CD4-positive, CD25-positive, alpha-beta regulatory T cell (primary cell): ENCODE measurements at regions not wholly inside any gene's neighbourhood (a gene's known extent, or its start where the extent isn't known, plus 50 kb on each side); places are given as distances from the start of the nearest gene placed in this dataset.
A peak's percentile ranks its signal among the peaks of the same experiment; 100 is the strongest.

Source experiments
- ATAC-seq, 2 donors: fragments of 150-1000 bp; cut with Tn5 transposase; one replicate each; pipeline ENCODE4 v1.10.0; 2021; ENCODE audit warnings: low read depth in 2 of 2, moderate number of reproducible peaks in 2 of 2, moderate library complexity in 1 of 2
- DNase-seq, 3 donors: peaks; one replicate each; pipeline versions ENCODE4 v3.0.0 to v3.0.0-alpha.2; 2012 to 2022; ENCODE audit warnings: mixed read lengths in 1 of 3
- H3K27ac ChIP-seq: one replicate; pipeline ENCODE4 v1.7.0; 2013; ENCODE audit warnings: mild to moderate bottlenecking, low read length; ENCODE audit not compliant: insufficient read depth, poor library complexity, severe bottlenecking
- H3K27me3 ChIP-seq: one replicate; pipeline ENCODE4 v1.7.0; 2013; ENCODE audit warnings: low read length; ENCODE audit not compliant: control insufficient read depth, insufficient read depth
- H3K36me3 ChIP-seq: one replicate; pipeline ENCODE4 v1.7.0; 2013; ENCODE audit warnings: mild to moderate bottlenecking, low read length, moderate library complexity; ENCODE audit not compliant: control insufficient read depth, insufficient read depth
- H3K4me1 ChIP-seq: 2 replicates; pipeline ENCODE4 v1.7.0; 2013; ENCODE audit warnings: mild to moderate bottlenecking, low read length; ENCODE audit not compliant: insufficient read depth, control insufficient read depth, poor library complexity, severe bottlenecking
- H3K4me3 ChIP-seq: one replicate; pipeline ENCODE4 v1.7.0; 2013; ENCODE audit warnings: low read depth, mild to moderate bottlenecking, low read length, moderate library complexity
- H3K9me3 ChIP-seq, 2 experiments: 1 replicate in 1 of 2; 2 replicates in 1 of 2; pipeline ENCODE4 v1.7.0; 2013; ENCODE audit warnings: low read length in 2 of 2, mild to moderate bottlenecking in 1 of 2, moderate library complexity in 1 of 2; ENCODE audit not compliant: control insufficient read depth in 2 of 2
- H3K27ac Mint-ChIP-seq, 3 donors: one replicate each; pipeline ENCODE4 v1.8.0; 2020 to 2022; ENCODE audit warnings: mild to moderate bottlenecking in 3 of 3, mixed read lengths in 3 of 3, moderate library complexity in 2 of 3
- H3K27me3 Mint-ChIP-seq: one replicate; pipeline ENCODE4 v1.8.0; 2022; ENCODE audit warnings: mild to moderate bottlenecking, mixed read lengths
- H3K36me3 Mint-ChIP-seq: one replicate; pipeline ENCODE4 v1.8.0; 2020; ENCODE audit warnings: mixed read lengths
- H3K4me1 Mint-ChIP-seq, 4 donors: one replicate each; pipeline ENCODE4 v1.8.0; 2020 to 2022; ENCODE audit warnings: mixed read lengths in 4 of 4, mild to moderate bottlenecking in 1 of 4
- H3K4me3 Mint-ChIP-seq, 4 donors: one replicate each; pipeline ENCODE4 v1.8.0; 2020 to 2022; ENCODE audit warnings: mild to moderate bottlenecking in 4 of 4, mixed read lengths in 4 of 4, moderate library complexity in 3 of 4
- H3K9me3 Mint-ChIP-seq, 7 donors: one replicate each; pipeline ENCODE4 v1.8.0; 2020 to 2022; ENCODE audit warnings: mixed read lengths in 7 of 7, mild to moderate bottlenecking in 3 of 7, moderate library complexity in 2 of 7

- H3K36me3 Mint-ChIP-seq: no peaks in the 10 kb centered on the region
- Histone ChIP-seq H3K27ac (no peak overlapping the region), H3K36me3 (no peaks in the 10 kb centered on the region), H3K4me3 (no peak overlapping the region), H3K27me3 (peaks cover 3% of the 10 kb centered on the region), H3K4me1 (no peaks in the 10 kb centered on the region), H3K9me3 (no peaks in the 10 kb centered on the region)
- peak overlapping the region in 1 of 4 donors; percentile 11 for H3K4me3 Mint-ChIP-seq
- ATAC-seq: no peak
- H3K27ac Mint-ChIP-seq: no peak overlapping the region
- no peaks in the 10 kb centered on the region for H3K9me3 Mint-ChIP-seq
- peaks cover 29% of the 10 kb centered on the region for H3K27me3 Mint-ChIP-seq
- DNase-seq: no peak
- H3K4me1 Mint-ChIP-seq: peaks cover 0 to 8% (median 2%) of the 10 kb centered on the region in 4 donors
Measured at GRCh38 chr3:14303336-14304100, 98.9 kb upstream of the SLC6A6 start.

GRCh38 chr3:14304101-14305045, 98.0 kb upstream of the SLC6A6 start:
- Mint-ChIP-seq H3K9me3 (no peaks in the 10 kb centered on the region), H3K27ac (no peak overlapping the region), H3K4me3 (no peak overlapping the region), H3K36me3 (no peaks in the 10 kb centered on the region), H3K4me1 (peaks cover 0 to 8% (median 2%) of the 10 kb centered on the region in 4 donors), H3K27me3 (peaks cover 29% of the 10 kb centered on the region)
- no peak for ATAC-seq
- H3K9me3 ChIP-seq: no peaks in the 10 kb centered on the region
- DNase-seq: no peak
- H3K36me3 ChIP-seq: no peaks in the 10 kb centered on the region
- H3K27ac ChIP-seq: no peak overlapping the region
- H3K4me1 ChIP-seq: no peaks in the 10 kb centered on the region
- H3K4me3 ChIP-seq: no peak overlapping the region
- peaks cover 3% of the 10 kb centered on the region for H3K27me3 ChIP-seq

- H3K27me3 ChIP-seq: peaks cover 3% of the 10 kb centered on the region
- peaks cover 0 to 8% (median 2%) of the 10 kb centered on the region in 4 donors for H3K4me1 Mint-ChIP-seq
- no peak overlapping the region for H3K27ac Mint-ChIP-seq
- H3K4me3 ChIP-seq: no peak overlapping the region
- H3K27ac ChIP-seq: no peak overlapping the region
- DNase-seq (no peak), ATAC-seq (no peak)
- H3K36me3 ChIP-seq: no peaks in the 10 kb centered on the region
- H3K4me1 ChIP-seq: no peaks in the 10 kb centered on the region
- H3K27me3 Mint-ChIP-seq: peaks cover 33% of the 10 kb centered on the region
- H3K36me3 Mint-ChIP-seq: no peaks in the 10 kb centered on the region
- peaks cover 0 to 2% (median 0%) of the 10 kb centered on the region in 7 donors for H3K9me3 Mint-ChIP-seq
- H3K9me3 ChIP-seq: no peaks in the 10 kb centered on the region
- H3K4me3 Mint-ChIP-seq: no peak overlapping the region
Measured at GRCh38 chr3:14305324-14305723, 97.1 kb upstream of the SLC6A6 start.

DNA sequence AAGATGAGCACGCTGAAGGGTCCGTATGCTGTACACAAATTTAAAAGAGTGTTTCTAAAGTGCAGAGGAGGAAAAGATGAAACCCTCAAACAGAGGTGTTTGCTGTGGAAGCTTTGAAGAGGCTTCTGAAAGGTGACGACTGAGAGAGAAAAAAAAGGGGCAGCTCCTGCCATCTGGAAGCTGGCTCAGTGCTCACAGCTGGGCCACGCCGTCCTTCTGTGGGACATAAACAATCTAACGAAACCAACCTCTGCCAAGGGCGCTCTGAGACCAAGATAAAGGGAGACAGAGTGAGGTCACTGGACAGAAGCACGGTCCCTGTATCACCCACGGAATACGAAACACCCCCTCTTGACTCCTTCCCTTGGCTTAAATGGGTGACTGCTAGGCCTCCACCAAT, 96.3 kb upstream of the SLC6A6 start:
- no peak overlapping the region for H3K4me3 ChIP-seq
- Mint-ChIP-seq H3K9me3 (peaks cover 0 to 2% (median 0%) of the 10 kb centered on the region in 7 donors), H3K27ac (no peak overlapping the region), H3K36me3 (no peaks in the 10 kb centered on the region), H3K27me3 (peaks cover 30% of the 10 kb centered on the region), H3K4me3 (no peak overlapping the region), H3K4me1 (peaks cover 0 to 8% (median 2%) of the 10 kb centered on the region in 4 donors)
- H3K9me3 ChIP-seq: no peaks in the 10 kb centered on the region
- DNase-seq (no peak), ATAC-seq (no peak)
- H3K4me1 ChIP-seq: no peaks in the 10 kb centered on the region
- H3K27ac ChIP-seq: no peak overlapping the region
- H3K36me3 ChIP-seq: no peaks in the 10 kb centered on the region
- H3K27me3 ChIP-seq: peaks cover 3% of the 10 kb centered on the region

GRCh38 chr3:14307656-14308302, 94.6 kb upstream of the SLC6A6 start:
- Mint-ChIP-seq H3K9me3 (peaks cover 0 to 2% (median 0%) of the 10 kb centered on the region in 7 donors), H3K27ac (no peak overlapping the region), H3K4me1 (peaks cover 0 to 6% (median 2%) of the 10 kb centered on the region in 4 donors), H3K4me3 (no peak overlapping the region), H3K27me3 (peaks cover 28% of the 10 kb centered on the region), H3K36me3 (no peaks in the 10 kb centered on the region)
- ATAC-seq (no peak), DNase-seq (no peak)
- Histone ChIP-seq H3K4me1 (no peaks in the 10 kb centered on the region), H3K27me3 (no peaks in the 10 kb centered on the region), H3K36me3 (no peaks in the 10 kb centered on the region), H3K9me3 (no peaks in the 10 kb centered on the region), H3K4me3 (no peak overlapping the region), H3K27ac (no peak overlapping the region)

DNA sequence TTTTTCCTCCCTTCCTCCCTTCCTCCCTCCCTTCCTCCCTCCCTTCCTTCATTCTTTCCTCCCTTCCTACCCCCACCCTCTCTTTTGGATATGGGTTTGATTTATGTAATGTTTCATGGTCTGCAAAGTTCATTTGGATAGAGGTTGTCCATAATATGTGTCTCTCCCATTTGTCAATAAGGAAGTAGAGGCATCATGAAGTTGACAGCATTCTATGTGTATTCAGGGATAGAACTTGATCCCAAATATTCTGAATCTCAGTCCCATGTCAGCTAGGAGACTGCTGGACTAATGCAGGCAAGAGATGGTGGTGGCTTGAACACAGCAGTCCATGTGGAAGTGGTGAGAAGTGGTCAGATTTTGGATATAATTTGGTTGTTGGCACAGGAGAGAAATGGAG, 90.7 kb upstream of the SLC6A6 start:
- no peaks in the 10 kb centered on the region for H3K4me1 Mint-ChIP-seq
- H3K36me3 Mint-ChIP-seq: no peaks in the 10 kb centered on the region
- ATAC-seq (no peak), DNase-seq (no peak)
- peaks cover 24% of the 10 kb centered on the region for H3K27me3 Mint-ChIP-seq
- no peak overlapping the region for H3K4me3 ChIP-seq
- H3K9me3 ChIP-seq: no peaks in the 10 kb centered on the region
- H3K4me1 ChIP-seq: no peaks in the 10 kb centered on the region
- no peak overlapping the region for H3K4me3 Mint-ChIP-seq
- H3K9me3 Mint-ChIP-seq: peaks cover 0 to 2% (median 0%) of the 10 kb centered on the region in 7 donors
- H3K27ac Mint-ChIP-seq: no peak overlapping the region
- H3K27me3 ChIP-seq: no peaks in the 10 kb centered on the region
- no peak overlapping the region for H3K27ac ChIP-seq
- no peaks in the 10 kb centered on the region for H3K36me3 ChIP-seq

- ATAC-seq (no peak), DNase-seq (no peak)
- H3K27ac ChIP-seq: no peak overlapping the region
- no peaks in the 10 kb centered on the region for H3K4me1 ChIP-seq
- peaks cover 0 to 2% (median 0%) of the 10 kb centered on the region in 7 donors for H3K9me3 Mint-ChIP-seq
- H3K4me3 Mint-ChIP-seq: no peak overlapping the region
- no peaks in the 10 kb centered on the region for H3K9me3 ChIP-seq
- H3K4me1 Mint-ChIP-seq: no peaks in the 10 kb centered on the region
- H3K27me3 ChIP-seq: no peaks in the 10 kb centered on the region
- no peaks in the 10 kb centered on the region for H3K36me3 Mint-ChIP-seq
- no peak overlapping the region for H3K27ac Mint-ChIP-seq
- no peak overlapping the region for H3K4me3 ChIP-seq
- H3K36me3 ChIP-seq: no peaks in the 10 kb centered on the region
- peaks cover 24% of the 10 kb centered on the region for H3K27me3 Mint-ChIP-seq
Measured at GRCh38 chr3:14312375-14312774, 90.0 kb upstream of the SLC6A6 start.
